ENCODE measurements at regions not wholly inside any gene's neighbourhood (a gene's known extent, or its start where the extent isn't known, plus 50 kb on each side); places are given as distances from the start of the nearest gene placed in this dataset.
"Not testable (repeated sequence)": the region's sequence is repeated elsewhere in the genome, so short reads cannot be mapped to it uniquely, and the experiment has no call there.

- DNase-seq = no peak
- no peak overlapping the region for H3K4me3 ChIP-seq
- no peaks in the 10 kb centered on the region for H3K27me3 ChIP-seq
- no peaks in the 10 kb centered on the region for H3K4me1 ChIP-seq
- no peaks in the 10 kb centered on the region for H3K9me3 ChIP-seq (replicated peaks)
- no peak overlapping the region for H3K27ac ChIP-seq
- no peaks in the 10 kb centered on the region for H3K36me3 ChIP-seq
These were observed 1111.4 kb upstream of the CITED2 start for GRCh38 chr6:140485740-140486449.

- no peak overlapping the region for H3K4me3 ChIP-seq
- no peaks in the 10 kb centered on the region for H3K9me3 ChIP-seq (replicated peaks)
- H3K27me3 ChIP-seq = no peaks in the 10 kb centered on the region
- DNase-seq = no peak
- no peaks in the 10 kb centered on the region for H3K36me3 ChIP-seq
- H3K27ac ChIP-seq = no peak overlapping the region
- no peaks in the 10 kb centered on the region for H3K4me1 ChIP-seq
These were observed 1106.4 kb upstream of the CITED2 start for GRCh38 chr6:140480852-140481251.

GRCh38 chr6:140478631-140479030, 1104.2 kb upstream of the CITED2 start:
- Histone ChIP-seq H3K27ac (no peak overlapping the region), H3K36me3 (no peaks in the 10 kb centered on the region), H3K9me3 (replicated peaks) (no peaks in the 10 kb centered on the region), H3K27me3 (no peaks in the 10 kb centered on the region), H3K4me3 (no peak overlapping the region), H3K4me1 (no peaks in the 10 kb centered on the region)
- DNase-seq = no peak

GRCh38 chr6:140475086-140475485, 1100.6 kb upstream of the CITED2 start:
- Histone ChIP-seq H3K27ac (no peak overlapping the region), H3K4me1 (no peaks in the 10 kb centered on the region), H3K27me3 (no peaks in the 10 kb centered on the region), H3K36me3 (no peaks in the 10 kb centered on the region), H3K4me3 (no peak overlapping the region), H3K9me3 (replicated peaks) (no peaks in the 10 kb centered on the region)
- DNase-seq = no peak

GRCh38 chr6:140464720-140465119, 1090.3 kb upstream of the CITED2 start:
- Histone ChIP-seq H3K27ac (no peak overlapping the region), H3K4me1 (peaks cover 4% of the 10 kb centered on the region; the same call in 1 of the 2 replicates), H3K36me3 (no peaks in the 10 kb centered on the region), H3K4me3 (no peak overlapping the region), H3K9me3 (replicated peaks) (no peaks in the 10 kb centered on the region; the same call in 1 of the 2 replicates), H3K27me3 (no peaks in the 10 kb centered on the region)
- DNase-seq = no peak

GRCh38 chr6:140463312-140463710, 1088.9 kb upstream of the CITED2 start:
- DNase-seq = no peak
- no peaks in the 10 kb centered on the region for H3K27me3 ChIP-seq
- H3K27ac ChIP-seq = no peak overlapping the region
- peaks cover 4% of the 10 kb centered on the region; the same call in 1 of the 2 replicates for H3K4me1 ChIP-seq
- H3K36me3 ChIP-seq = no peaks in the 10 kb centered on the region
- H3K4me3 ChIP-seq = no peak overlapping the region
- H3K9me3 ChIP-seq (replicated peaks) = no peaks in the 10 kb centered on the region; the same call in 1 of the 2 replicates

GRCh38 chr6:140462453-140463311, 1088.2 kb upstream of the CITED2 start:
- H3K4me3 ChIP-seq = no peak overlapping the region
- no peaks in the 10 kb centered on the region for H3K36me3 ChIP-seq
- H3K9me3 ChIP-seq (replicated peaks) = no peaks in the 10 kb centered on the region; the same call in 1 of the 2 replicates
- DNase-seq = no peak
- peaks cover 4% of the 10 kb centered on the region; the same call in 1 of the 2 replicates for H3K4me1 ChIP-seq
- no peak overlapping the region for H3K27ac ChIP-seq
- H3K27me3 ChIP-seq = no peaks in the 10 kb centered on the region

- H3K4me3 ChIP-seq = no peak overlapping the region
- H3K27me3 ChIP-seq = no peaks in the 10 kb centered on the region
- H3K27ac ChIP-seq = no peak overlapping the region
- H3K4me1 ChIP-seq = peaks cover 4% of the 10 kb centered on the region; the same call in 1 of the 2 replicates
- no peaks in the 10 kb centered on the region for H3K9me3 ChIP-seq (replicated peaks)
- DNase-seq = no peak
- H3K36me3 ChIP-seq = no peaks in the 10 kb centered on the region
These were observed 1087.6 kb upstream of the CITED2 start for GRCh38 chr6:140462076-140462452.

GRCh38 chr6:140460267-140460666, 1085.8 kb upstream of the CITED2 start:
- Histone ChIP-seq H3K27ac (no peak overlapping the region), H3K36me3 (no peaks in the 10 kb centered on the region), H3K9me3 (replicated peaks) (no peaks in the 10 kb centered on the region), H3K4me1 (peaks cover 4% of the 10 kb centered on the region; the same call in 1 of the 2 replicates), H3K27me3 (no peaks in the 10 kb centered on the region), H3K4me3 (no peak overlapping the region)
- DNase-seq = no peak

GRCh38 chr6:140459209-140459608, 1084.8 kb upstream of the CITED2 start:
- Histone ChIP-seq H3K4me3 (no peak overlapping the region), H3K27ac (no peak overlapping the region), H3K9me3 (replicated peaks) (no peaks in the 10 kb centered on the region), H3K36me3 (no peaks in the 10 kb centered on the region), H3K4me1 (peaks cover 4% of the 10 kb centered on the region; the same call in 1 of the 2 replicates), H3K27me3 (no peaks in the 10 kb centered on the region)
- no peak for DNase-seq

GRCh38 chr6:140446241-140446640, 1071.8 kb upstream of the CITED2 start:
- no peak for DNase-seq
- H3K36me3 ChIP-seq = no peaks in the 10 kb centered on the region
- no peaks in the 10 kb centered on the region; the same call in 1 of the 2 replicates for H3K9me3 ChIP-seq (replicated peaks)
- peaks cover 6% of the 10 kb centered on the region for H3K4me1 ChIP-seq
- no peak overlapping the region for H3K4me3 ChIP-seq
- no peaks in the 10 kb centered on the region for H3K27me3 ChIP-seq
- H3K27ac ChIP-seq = no peak overlapping the region

GRCh38 chr6:140445474-140446004, 1071.1 kb upstream of the CITED2 start:
- H3K9me3 ChIP-seq (replicated peaks) = no peaks in the 10 kb centered on the region; the same call in 1 of the 2 replicates
- H3K27me3 ChIP-seq = no peaks in the 10 kb centered on the region
- DNase-seq = no peak
- H3K27ac ChIP-seq = no peak overlapping the region
- peaks cover 6% of the 10 kb centered on the region for H3K4me1 ChIP-seq
- H3K36me3 ChIP-seq = no peaks in the 10 kb centered on the region
- no peak overlapping the region for H3K4me3 ChIP-seq

- not testable (repeated sequence) for H3K4me1 ChIP-seq; H3K27ac ChIP-seq; DNase-seq; H3K27me3 ChIP-seq; H3K9me3 ChIP-seq (replicated peaks); H3K4me3 ChIP-seq; H3K36me3 ChIP-seq
These were observed 1068.7 kb upstream of the CITED2 start for GRCh38 chr6:140443112-140443511.

GRCh38 chr6:140441256-140441655, 1066.8 kb upstream of the CITED2 start:
- Histone ChIP-seq H3K27ac (no peak overlapping the region), H3K36me3 (no peaks in the 10 kb centered on the region), H3K4me1 (peaks cover 10% of the 10 kb centered on the region), H3K9me3 (replicated peaks) (no peaks in the 10 kb centered on the region), H3K4me3 (no peak overlapping the region), H3K27me3 (no peaks in the 10 kb centered on the region)
- DNase-seq = peak; percentile 59 to 72

- H3K9me3 ChIP-seq (replicated peaks) = no peaks in the 10 kb centered on the region; the same call in 1 of the 2 replicates
- H3K27ac ChIP-seq = no peak overlapping the region
- no peaks in the 10 kb centered on the region for H3K36me3 ChIP-seq
- no peak for DNase-seq
- H3K4me1 ChIP-seq = peaks cover 9% of the 10 kb centered on the region
- H3K4me3 ChIP-seq = no peak overlapping the region
- no peaks in the 10 kb centered on the region for H3K27me3 ChIP-seq
These were observed 1065.9 kb upstream of the CITED2 start for GRCh38 chr6:140440223-140440835.

Data from SJCRH30 (cell line).